CD4-positive, alpha-beta T cell (primary cell): ENCODE measurements at regions not wholly inside any gene's neighbourhood (a gene's known extent, or its start where the extent isn't known, plus 50 kb on each side); places are given as distances from the start of the nearest gene placed in this dataset.

Experiments
- ATAC-seq: fragments of 200-7000 bp; cut with Tn5 transposase; one replicate; pipeline ENCODE4 v1.10.0; 2022; ENCODE audit warnings: mild to moderate bottlenecking; ENCODE audit not compliant: poor library complexity
- CTCF ChIA-PET: fragments of 350-600 bp; sonication (Branson Sonifier 250); formaldehyde crosslinking; loops from one replicate; lab custom pipeline; 2021; ENCODE audit warnings: antibody characterized with exemption, inconsistent platforms; lab: Charles Lee
- POLR2A ChIA-PET: fragments of 350-600 bp; sonication (Branson Sonifier 250); formaldehyde crosslinking; loops from one replicate; lab custom pipeline; 2021; ENCODE audit warnings: antibody characterized with exemption, inconsistent platforms; lab: Charles Lee
- DNase-seq, 14 experiments: peaks; one replicate each; pipeline ENCODE4 v3.0.0-alpha.2; 2013 to 2020; ENCODE audit warnings: mixed read lengths in 2 of 14
- H3K27ac ChIP-seq, 2 donors: one replicate each; pipeline versions ENCODE4 v1.5.1 to v1.7.0; 2013; ENCODE audit warnings: low read length in 2 of 2, low read depth in 1 of 2, mild to moderate bottlenecking in 1 of 2
- H3K27me3 ChIP-seq, 2 experiments: 1 replicate in 1 of 2; 2 replicates in 1 of 2; pipeline versions ENCODE4 v1.6.1 to v1.7.0; 2013; ENCODE audit warnings: low read length in 2 of 2, control low read depth in 1 of 2, mild to moderate bottlenecking in 1 of 2, moderate library complexity in 1 of 2; ENCODE audit not compliant: insufficient read depth in 2 of 2, control insufficient read depth in 1 of 2
- H3K36me3 ChIP-seq: one replicate; pipeline ENCODE4 v1.6.1; 2013; ENCODE audit warnings: low read length, control low read depth; ENCODE audit not compliant: insufficient read depth
- H3K4me1 ChIP-seq: one replicate; pipeline ENCODE4 v1.6.1; 2013; ENCODE audit warnings: low read length, control low read depth; ENCODE audit not compliant: insufficient read depth
- H3K4me3 ChIP-seq: one replicate; pipeline ENCODE4 v1.5.1; 2013; ENCODE audit warnings: mild to moderate bottlenecking, low read length, moderate library complexity
- H3K9me3 ChIP-seq, 2 experiments: 1 replicate in 1 of 2; 2 replicates in 1 of 2; pipeline versions ENCODE4 v1.6.1 to v1.7.0; 2013; ENCODE audit warnings: low read length in 2 of 2, mild to moderate bottlenecking in 2 of 2, control low read depth in 1 of 2, moderate library complexity in 1 of 2; ENCODE audit not compliant: control insufficient read depth in 1 of 2, insufficient read depth in 1 of 2
- H3K27ac Mint-ChIP-seq: one replicate; pipeline ENCODE4 v1.8.0; 2020; ENCODE audit warnings: mixed read lengths
- H3K27me3 Mint-ChIP-seq: one replicate; pipeline ENCODE4 v1.8.0; 2021; ENCODE audit warnings: mixed read lengths
- H3K36me3 Mint-ChIP-seq: one replicate; pipeline ENCODE4 v1.8.0; 2021; ENCODE audit warnings: low read depth, mixed read lengths
- H3K4me1 Mint-ChIP-seq: one replicate; pipeline ENCODE4 v1.8.0; 2021; ENCODE audit warnings: low read depth, mixed read lengths
- H3K4me3 Mint-ChIP-seq: one replicate; pipeline ENCODE4 v1.8.0; 2020; ENCODE audit warnings: mild to moderate bottlenecking, mixed read lengths
- H3K9me3 Mint-ChIP-seq: one replicate; pipeline ENCODE4 v1.8.0; 2020; ENCODE audit warnings: mixed read lengths
- intact Hi-C, 2 experiments: fragments of 100-400 bp; cut with DNase I in 1 of 2; cut with micrococcal nuclease in 1 of 2; formaldehyde crosslinking; loops; one replicate each; pipeline versions ENCODE4 v1.15.1 to v1.9.0; 2023 to 2025; cut with DNase I, micrococcal nuclease
- TF ChIP-seq, protein P1 (sequence below): fragments of 200-600 bp; IDR thresholded peaks from one replicate; pipeline ENCODE4 v1.8.0; 2022; ENCODE audit warnings: antibody characterized with exemption, mild to moderate bottlenecking

DNA sequence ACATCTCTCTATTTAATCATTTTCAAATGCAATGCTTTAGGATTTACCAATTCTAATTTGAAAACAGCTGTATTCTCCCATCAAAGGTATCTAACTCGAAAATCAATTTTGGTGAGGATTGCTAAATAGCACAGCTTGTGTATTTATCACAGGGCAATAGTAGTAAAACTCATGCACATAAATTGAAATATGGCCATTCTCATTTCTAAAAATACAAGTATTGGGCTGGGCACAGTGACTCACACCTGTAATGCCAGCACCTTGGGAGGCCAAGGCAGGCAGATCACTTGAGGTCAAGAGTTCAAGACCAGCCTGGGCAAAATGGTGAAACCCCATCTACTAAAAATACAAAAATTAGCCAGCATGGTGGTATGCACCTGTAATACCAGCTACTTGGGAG lies 164.8 kb upstream of the RASA1 start:
- Mint-ChIP-seq H3K27ac (no peak overlapping the region), H3K27me3 (no peaks in the 10 kb centered on the region), H3K36me3 (no peaks in the 10 kb centered on the region), H3K4me3 (no peak overlapping the region), H3K4me1 (peaks cover 19% of the 10 kb centered on the region), H3K9me3 (no peaks in the 10 kb centered on the region)
- no peak for DNase-seq
- no peak overlapping the region for H3K27ac ChIP-seq
- TF ChIP-seq, protein P1, sequence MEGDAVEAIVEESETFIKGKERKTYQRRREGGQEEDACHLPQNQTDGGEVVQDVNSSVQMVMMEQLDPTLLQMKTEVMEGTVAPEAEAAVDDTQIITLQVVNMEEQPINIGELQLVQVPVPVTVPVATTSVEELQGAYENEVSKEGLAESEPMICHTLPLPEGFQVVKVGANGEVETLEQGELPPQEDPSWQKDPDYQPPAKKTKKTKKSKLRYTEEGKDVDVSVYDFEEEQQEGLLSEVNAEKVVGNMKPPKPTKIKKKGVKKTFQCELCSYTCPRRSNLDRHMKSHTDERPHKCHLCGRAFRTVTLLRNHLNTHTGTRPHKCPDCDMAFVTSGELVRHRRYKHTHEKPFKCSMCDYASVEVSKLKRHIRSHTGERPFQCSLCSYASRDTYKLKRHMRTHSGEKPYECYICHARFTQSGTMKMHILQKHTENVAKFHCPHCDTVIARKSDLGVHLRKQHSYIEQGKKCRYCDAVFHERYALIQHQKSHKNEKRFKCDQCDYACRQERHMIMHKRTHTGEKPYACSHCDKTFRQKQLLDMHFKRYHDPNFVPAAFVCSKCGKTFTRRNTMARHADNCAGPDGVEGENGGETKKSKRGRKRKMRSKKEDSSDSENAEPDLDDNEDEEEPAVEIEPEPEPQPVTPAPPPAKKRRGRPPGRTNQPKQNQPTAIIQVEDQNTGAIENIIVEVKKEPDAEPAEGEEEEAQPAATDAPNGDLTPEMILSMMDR, result no peak
- no peaks in the 10 kb centered on the region for H3K27me3 ChIP-seq
- no peaks in the 10 kb centered on the region for H3K4me1 ChIP-seq
- ATAC-seq, result no peak
- CTCF ChIA-PET, result no interaction called here
- POLR2A ChIA-PET, result no interaction called here
- no peaks in the 10 kb centered on the region for H3K36me3 ChIP-seq
- H3K4me3 ChIP-seq, result no peak overlapping the region
- no peaks in the 10 kb centered on the region for H3K9me3 ChIP-seq
- intact Hi-C loops, result no loop called here

GRCh38 chr5:87103616-87104287 lies 163.9 kb upstream of the RASA1 start:
- Histone ChIP-seq H3K4me3 (no peak overlapping the region), H3K9me3 (no peaks in the 10 kb centered on the region), H3K36me3 (no peaks in the 10 kb centered on the region), H3K4me1 (no peaks in the 10 kb centered on the region), H3K27ac (no peak overlapping the region), H3K27me3 (no peaks in the 10 kb centered on the region)
- Mint-ChIP-seq H3K27me3 (no peaks in the 10 kb centered on the region), H3K27ac (no peak overlapping the region), H3K4me3 (no peak overlapping the region), H3K4me1 (peaks cover 19% of the 10 kb centered on the region), H3K36me3 (no peaks in the 10 kb centered on the region), H3K9me3 (no peaks in the 10 kb centered on the region)
- ChIA-PET POLR2A (no interaction called here), CTCF (interaction anchor here (0.7 kb wide), 1 partner anchor 29 kb away, joined by 3 read pairs; no protein-coding TSS in a partner anchor)
- intact Hi-C loops, result no loop called here
- ATAC-seq, result no peak
- no peak for DNase-seq
- TF ChIP-seq, protein P1, result no peak

- Mint-ChIP-seq H3K4me1 (peaks cover 19% of the 10 kb centered on the region), H3K4me3 (no peak overlapping the region), H3K9me3 (no peaks in the 10 kb centered on the region), H3K36me3 (no peaks in the 10 kb centered on the region), H3K27me3 (no peaks in the 10 kb centered on the region), H3K27ac (no peak overlapping the region)
- Histone ChIP-seq H3K4me1 (no peaks in the 10 kb centered on the region), H3K9me3 (no peaks in the 10 kb centered on the region), H3K4me3 (no peak overlapping the region), H3K36me3 (no peaks in the 10 kb centered on the region), H3K27me3 (no peaks in the 10 kb centered on the region), H3K27ac (no peak overlapping the region)
- ATAC-seq (no peak), DNase-seq (no peak)
- TF ChIP-seq, protein P1, result no peak
- ChIA-PET POLR2A (no interaction called here), CTCF (no interaction called here)
- intact Hi-C loops, result no loop called here
Measured at GRCh38 chr5:87105577-87105976, 162.1 kb upstream of the RASA1 start.
